Left lung (tissue), 4 donors: ENCODE measurements at regions not wholly inside any gene's neighbourhood (a gene's known extent, or its start where the extent isn't known, plus 50 kb on each side); places are given as distances from the start of the nearest gene placed in this dataset.

ENCODE experiments used
- ATAC-seq: fragments of 200-7000 bp; cut with Tn5 transposase; one replicate; pipeline ENCODE4 v1.9.1; 2020; ENCODE audit warnings: moderate library complexity
- DNase-seq, 4 donors: peaks; one replicate each; pipeline ENCODE4 v3.0.0-alpha.2; 2013 to 2020
- H3K27ac ChIP-seq, 2 donors: fragments of 200-600 bp; sonication (generic) in 1 of 2; one replicate each; pipeline versions ENCODE4 v1.5.0 to v1.8.0; 2020 to 2021
- H3K27me3 ChIP-seq, 2 donors: fragments of 200-600 bp; sonication (generic) in 1 of 2; one replicate each; pipeline versions ENCODE4 v1.5.0 to v1.8.0; 2020 to 2021
- H3K36me3 ChIP-seq, 2 donors: fragments of 200-600 bp; sonication (generic) in 1 of 2; one replicate each; pipeline versions ENCODE4 v1.5.0 to v1.8.0; 2020 to 2021
- H3K4me1 ChIP-seq, 2 donors: fragments of 200-600 bp; one replicate each; pipeline ENCODE4 v1.8.0; 2021
- H3K4me3 ChIP-seq, 2 donors: fragments of 200-600 bp; sonication (generic) in 1 of 2; one replicate each; pipeline versions ENCODE4 v1.5.0 to v1.8.0; 2020 to 2021; ENCODE audit warnings: mild to moderate bottlenecking in 1 of 2
- H3K9me3 ChIP-seq, 2 donors: fragments of 200-600 bp; sonication (generic) in 1 of 2; one replicate each; pipeline versions ENCODE4 v1.5.0 to v1.8.0; 2020 to 2021
- intact Hi-C, 2 donors: fragments of 100-400 bp; cut with DNase I; formaldehyde crosslinking; loops; one replicate each; pipeline versions ENCODE4 v1.11.2 to v1.14.2; 2022
- TF ChIP-seq, protein P1 (sequence below), 2 donors: fragments of 200-600 bp; sonication (generic) in 1 of 2; IDR thresholded peaks; one replicate each; pipeline versions ENCODE4 v1.5.0 to v1.8.0; 2021; ENCODE audit warnings: antibody characterized with exemption in 2 of 2
- donor health status: DM: no; HTN: yes; CAD: no.
- donor health status: DM: no; HTN: no; CAD: no.

- peaks cover 7 to 15% of the 10 kb centered on the region in 2 donors for H3K4me1 ChIP-seq
- no peak for ATAC-seq
- H3K27ac ChIP-seq = no peak overlapping the region
- intact Hi-C loops = no loop called here
- no peak overlapping the region for H3K4me3 ChIP-seq
- peak in 1 of 4 donors; percentile 2 for DNase-seq
- no peaks in the 10 kb centered on the region for H3K9me3 ChIP-seq
- H3K27me3 ChIP-seq = no peaks in the 10 kb centered on the region
- TF ChIP-seq, protein P1, sequence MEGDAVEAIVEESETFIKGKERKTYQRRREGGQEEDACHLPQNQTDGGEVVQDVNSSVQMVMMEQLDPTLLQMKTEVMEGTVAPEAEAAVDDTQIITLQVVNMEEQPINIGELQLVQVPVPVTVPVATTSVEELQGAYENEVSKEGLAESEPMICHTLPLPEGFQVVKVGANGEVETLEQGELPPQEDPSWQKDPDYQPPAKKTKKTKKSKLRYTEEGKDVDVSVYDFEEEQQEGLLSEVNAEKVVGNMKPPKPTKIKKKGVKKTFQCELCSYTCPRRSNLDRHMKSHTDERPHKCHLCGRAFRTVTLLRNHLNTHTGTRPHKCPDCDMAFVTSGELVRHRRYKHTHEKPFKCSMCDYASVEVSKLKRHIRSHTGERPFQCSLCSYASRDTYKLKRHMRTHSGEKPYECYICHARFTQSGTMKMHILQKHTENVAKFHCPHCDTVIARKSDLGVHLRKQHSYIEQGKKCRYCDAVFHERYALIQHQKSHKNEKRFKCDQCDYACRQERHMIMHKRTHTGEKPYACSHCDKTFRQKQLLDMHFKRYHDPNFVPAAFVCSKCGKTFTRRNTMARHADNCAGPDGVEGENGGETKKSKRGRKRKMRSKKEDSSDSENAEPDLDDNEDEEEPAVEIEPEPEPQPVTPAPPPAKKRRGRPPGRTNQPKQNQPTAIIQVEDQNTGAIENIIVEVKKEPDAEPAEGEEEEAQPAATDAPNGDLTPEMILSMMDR (IDR thresholded peaks at IDR 0.05) = no peak
- H3K36me3 ChIP-seq = peaks cover 0 to 74% of the 10 kb centered on the region in 2 donors
Observed at GRCh38 chr12:124443931-124444712, 123.3 kb downstream of the NCOR2 start.

DNA sequence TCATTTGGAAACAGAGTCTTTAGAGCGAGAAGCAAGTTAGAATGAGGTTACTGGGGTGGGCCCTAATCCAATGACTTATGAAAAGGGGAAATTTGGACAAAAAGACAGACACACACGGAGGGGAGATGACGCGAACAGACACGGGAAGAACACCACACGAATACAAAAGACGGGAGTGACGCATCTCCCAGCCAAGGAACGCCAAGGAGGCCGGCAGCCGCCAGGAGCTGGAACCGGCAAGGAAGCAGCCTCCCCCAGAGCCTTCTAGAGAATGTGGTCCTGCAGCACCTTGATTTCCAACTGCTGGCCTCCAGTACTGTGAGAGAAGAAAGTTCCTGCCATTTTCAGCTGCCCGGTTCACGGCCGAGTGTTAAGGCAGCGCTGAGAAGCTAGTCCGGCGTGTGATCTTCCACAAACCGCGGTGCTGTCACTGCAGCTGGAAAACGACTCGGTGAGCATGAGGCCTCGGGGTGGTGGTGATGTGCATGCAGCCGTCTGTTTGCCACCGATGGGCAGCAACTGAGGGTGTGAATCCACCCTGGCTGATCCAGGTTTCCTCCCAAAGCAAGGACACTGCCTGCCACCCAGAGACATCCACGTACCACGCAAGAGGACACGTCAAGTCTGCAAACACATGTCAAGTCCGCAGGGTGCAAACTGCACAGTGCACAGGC lies 124.5 kb downstream of the NCOR2 start:
- no peaks in the 10 kb centered on the region for H3K9me3 ChIP-seq
- no peak overlapping the region for H3K27ac ChIP-seq
- intact Hi-C loops = no loop called here
- H3K36me3 ChIP-seq = peaks cover 0 to 63% of the 10 kb centered on the region in 2 donors
- no peak for ATAC-seq
- H3K4me3 ChIP-seq = no peak overlapping the region
- no peaks in the 10 kb centered on the region for H3K27me3 ChIP-seq
- TF ChIP-seq, protein P1 (IDR thresholded peaks at IDR 0.05) = no peak
- H3K4me1 ChIP-seq = peaks cover 7 to 15% of the 10 kb centered on the region in 2 donors
- DNase-seq = peak in 1 of 4 donors; percentile 46

- TF ChIP-seq, protein P1 (IDR thresholded peaks at IDR 0.05) = no peak
- Histone ChIP-seq H3K36me3 (peaks cover 0 to 69% of the 10 kb centered on the region in 2 donors), H3K27me3 (no peaks in the 10 kb centered on the region), H3K9me3 (no peaks in the 10 kb centered on the region), H3K4me1 (peaks cover 7 to 15% of the 10 kb centered on the region in 2 donors), H3K27ac (no peak overlapping the region), H3K4me3 (no peak overlapping the region)
- no peak for ATAC-seq
- intact Hi-C loops = no loop called here
- peak in 1 of 4 donors; percentile 22 for DNase-seq
Observed at GRCh38 chr12:124442281-124442680, 125.1 kb downstream of the NCOR2 start.

DNA sequence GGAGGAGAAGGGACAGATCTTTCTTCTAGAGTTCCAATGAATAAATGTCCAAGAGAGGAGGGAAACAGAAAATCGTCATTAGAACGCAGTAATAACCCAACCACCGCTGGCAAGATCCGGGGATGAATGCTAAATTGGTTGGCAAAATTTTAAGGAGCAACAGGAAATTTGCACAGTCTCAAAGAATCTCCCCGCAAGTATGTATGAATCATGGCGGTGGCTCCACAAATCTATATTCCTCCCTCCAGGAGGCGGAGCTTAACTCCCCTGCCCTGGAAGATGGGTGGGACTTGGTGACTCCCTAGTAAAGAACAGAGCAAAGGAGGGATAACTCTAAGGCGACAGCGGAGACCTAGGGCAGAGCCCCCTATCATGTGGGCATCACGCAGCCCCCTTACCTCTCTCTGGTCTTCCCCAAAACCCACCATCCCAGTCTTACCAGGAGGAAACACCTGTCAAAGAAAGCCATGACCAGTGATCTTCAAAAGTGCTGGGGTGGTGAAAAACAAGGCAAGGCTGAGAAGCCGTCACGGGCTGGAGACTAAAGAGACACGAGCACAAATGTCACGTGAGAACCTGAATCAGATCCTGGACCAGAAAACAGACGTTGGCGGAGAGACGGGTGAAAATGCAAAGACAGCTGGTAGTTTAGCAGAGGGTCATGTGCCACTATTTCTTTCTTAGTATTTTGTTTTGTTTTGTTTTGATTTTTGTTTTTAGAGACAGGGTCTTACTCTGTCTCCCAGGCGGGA lies 125.8 kb downstream of the NCOR2 start:
- intact Hi-C loops = no loop called here

More for the DNA sequence above, 125.8 kb downstream of the NCOR2 start:
- H3K4me1 ChIP-seq = peaks cover 7 to 15% of the 10 kb centered on the region in 2 donors
- H3K9me3 ChIP-seq = no peaks in the 10 kb centered on the region
- TF ChIP-seq, protein P1 (IDR thresholded peaks at IDR 0.05) = no peak
- no peak overlapping the region for H3K4me3 ChIP-seq
- H3K27ac ChIP-seq = peak overlapping the region; percentile 16 to 65
- H3K27me3 ChIP-seq = no peaks in the 10 kb centered on the region
- peaks cover 0 to 70% of the 10 kb centered on the region in 2 donors for H3K36me3 ChIP-seq
- DNase-seq (peak in 1 of 4 donors; percentile 7), ATAC-seq (peak; percentile 31)
